Left lung (tissue), 4 donors: ENCODE measurements at regions not wholly inside any gene's neighbourhood (a gene's known extent, or its start where the extent isn't known, plus 50 kb on each side); places are given as distances from the start of the nearest gene placed in this dataset.

Experiments used
- ATAC-seq: fragments of 200-7000 bp; cut with Tn5 transposase; one replicate; pipeline ENCODE4 v1.9.1; 2020; ENCODE audit warnings: moderate library complexity
- DNase-seq, 4 donors: peaks; one replicate each; pipeline ENCODE4 v3.0.0-alpha.2; 2013 to 2020
- H3K27ac ChIP-seq, 2 donors: fragments of 200-600 bp; sonication (generic) in 1 of 2; one replicate each; pipeline versions ENCODE4 v1.5.0 to v1.8.0; 2020 to 2021
- H3K27me3 ChIP-seq, 2 donors: fragments of 200-600 bp; sonication (generic) in 1 of 2; one replicate each; pipeline versions ENCODE4 v1.5.0 to v1.8.0; 2020 to 2021
- H3K36me3 ChIP-seq, 2 donors: fragments of 200-600 bp; sonication (generic) in 1 of 2; one replicate each; pipeline versions ENCODE4 v1.5.0 to v1.8.0; 2020 to 2021
- H3K4me1 ChIP-seq, 2 donors: fragments of 200-600 bp; one replicate each; pipeline ENCODE4 v1.8.0; 2021
- H3K4me3 ChIP-seq, 2 donors: fragments of 200-600 bp; sonication (generic) in 1 of 2; one replicate each; pipeline versions ENCODE4 v1.5.0 to v1.8.0; 2020 to 2021; ENCODE audit warnings: mild to moderate bottlenecking in 1 of 2
- H3K9me3 ChIP-seq, 2 donors: fragments of 200-600 bp; sonication (generic) in 1 of 2; one replicate each; pipeline versions ENCODE4 v1.5.0 to v1.8.0; 2020 to 2021
- CTCF ChIP-seq, 2 donors: fragments of 200-600 bp; sonication (generic) in 1 of 2; IDR thresholded peaks; one replicate each; pipeline versions ENCODE4 v1.5.0 to v1.8.0; 2021; ENCODE audit warnings: antibody characterized with exemption in 2 of 2
- intact Hi-C, 2 donors: fragments of 100-400 bp; cut with DNase I; formaldehyde crosslinking; loops; one replicate each; pipeline versions ENCODE4 v1.11.2 to v1.14.2; 2022
- donor health status: DM: no; HTN: yes; CAD: no.
- donor health status: DM: no; HTN: no; CAD: no.

- intact Hi-C loops, result no loop called here
- H3K27ac ChIP-seq, result no peak overlapping the region
- H3K27me3 ChIP-seq, result no peaks in the 10 kb centered on the region
- no peak overlapping the region for H3K4me3 ChIP-seq
- no peak for ATAC-seq
- H3K4me1 ChIP-seq, result no peaks in the 10 kb centered on the region
- DNase-seq, result no peak
- TF ChIP-seq CTCF (IDR thresholded peaks at IDR 0.05), result no peak
- H3K9me3 ChIP-seq, result no peaks in the 10 kb centered on the region
- H3K36me3 ChIP-seq, result no peaks in the 10 kb centered on the region
Measured at GRCh38 chr5:3424946-3425345, 170.7 kb upstream of the IRX1 start.

- H3K36me3 ChIP-seq, result no peaks in the 10 kb centered on the region
- H3K27me3 ChIP-seq, result no peaks in the 10 kb centered on the region
- H3K9me3 ChIP-seq, result peaks cover 0 to 3% of the 10 kb centered on the region in 2 donors
- intact Hi-C loops, result no loop called here
- H3K4me3 ChIP-seq, result no peak overlapping the region
- no peak for TF ChIP-seq CTCF (IDR thresholded peaks at IDR 0.05)
- H3K27ac ChIP-seq, result no peak overlapping the region
- ATAC-seq, result no peak
- no peaks in the 10 kb centered on the region for H3K4me1 ChIP-seq
- no peak for DNase-seq
Measured at GRCh38 chr5:3417376-3417943, 178.2 kb upstream of the IRX1 start.

GRCh38 chr5:3414371-3414770 lies 181.3 kb upstream of the IRX1 start:
- DNase-seq (no peak), ATAC-seq (no peak)
- TF ChIP-seq CTCF (IDR thresholded peaks at IDR 0.05), result no peak
- H3K36me3 ChIP-seq, result no peaks in the 10 kb centered on the region
- intact Hi-C loops, result no loop called here
- H3K27ac ChIP-seq, result no peak overlapping the region
- peaks cover 0 to 22% of the 10 kb centered on the region in 2 donors for H3K9me3 ChIP-seq
- H3K4me3 ChIP-seq, result no peak overlapping the region
- H3K27me3 ChIP-seq, result no peaks in the 10 kb centered on the region
- no peaks in the 10 kb centered on the region for H3K4me1 ChIP-seq

GRCh38 chr5:3412146-3412545 lies 183.5 kb upstream of the IRX1 start:
- Histone ChIP-seq H3K4me1 (no peaks in the 10 kb centered on the region), H3K4me3 (no peak overlapping the region), H3K9me3 (peaks cover 0 to 21% of the 10 kb centered on the region in 2 donors), H3K27me3 (no peaks in the 10 kb centered on the region), H3K36me3 (no peaks in the 10 kb centered on the region), H3K27ac (no peak overlapping the region)
- TF ChIP-seq CTCF (IDR thresholded peaks at IDR 0.05), result no peak
- intact Hi-C loops, result no loop called here
- DNase-seq (no peak), ATAC-seq (no peak)

GRCh38 chr5:3411363-3411762 lies 184.3 kb upstream of the IRX1 start:
- Histone ChIP-seq H3K9me3 (peaks cover 0 to 28% of the 10 kb centered on the region in 2 donors), H3K27ac (no peak overlapping the region), H3K4me3 (no peak overlapping the region), H3K27me3 (no peaks in the 10 kb centered on the region), H3K36me3 (no peaks in the 10 kb centered on the region), H3K4me1 (no peaks in the 10 kb centered on the region)
- intact Hi-C loops, result no loop called here
- DNase-seq, result no peak
- no peak for TF ChIP-seq CTCF (IDR thresholded peaks at IDR 0.05)
- no peak for ATAC-seq
